ENCODE measurements at regions not wholly inside any gene's neighbourhood (a gene's known extent, or its start where the extent isn't known, plus 50 kb on each side); places are given as distances from the start of the nearest gene placed in this dataset.

DNA sequence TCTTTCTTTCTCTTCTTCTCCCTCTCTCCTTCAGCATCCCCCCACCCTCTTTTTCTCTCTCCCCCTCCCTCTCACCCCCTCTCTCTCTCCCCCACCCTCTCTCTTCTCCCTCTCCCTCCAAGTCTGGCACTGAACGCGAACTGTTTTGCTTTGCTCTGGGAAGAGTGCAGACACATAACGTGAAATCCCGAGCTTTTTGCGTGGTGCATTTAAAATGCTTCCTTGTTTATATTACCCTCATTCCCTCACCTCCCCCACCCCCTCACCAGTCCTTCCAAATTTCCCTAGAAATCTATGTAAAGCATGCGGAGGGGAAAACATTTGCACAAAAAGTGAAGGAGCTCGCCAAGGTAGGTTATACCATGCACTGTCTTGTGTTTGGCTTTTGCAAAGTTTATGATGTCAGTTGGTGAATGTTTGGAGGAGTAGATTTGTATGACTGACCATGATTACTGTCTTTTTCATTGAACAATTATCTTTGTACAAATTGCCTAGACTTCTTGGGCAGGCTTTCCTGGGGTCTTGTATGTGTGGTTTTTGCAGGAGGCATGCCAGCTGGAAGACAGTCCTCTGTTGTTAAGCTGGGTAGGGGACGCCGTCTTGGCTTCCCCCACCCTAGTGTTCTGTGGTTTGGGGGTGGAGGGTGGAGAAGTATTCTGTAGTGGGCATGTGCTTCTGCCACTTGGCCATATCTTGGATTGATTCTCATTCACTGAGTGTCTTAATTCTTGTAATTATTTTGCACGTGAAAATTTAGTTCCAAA is 123.7 kb upstream of the HSD17B12 start:
- TF ChIP-seq, protein P1, sequence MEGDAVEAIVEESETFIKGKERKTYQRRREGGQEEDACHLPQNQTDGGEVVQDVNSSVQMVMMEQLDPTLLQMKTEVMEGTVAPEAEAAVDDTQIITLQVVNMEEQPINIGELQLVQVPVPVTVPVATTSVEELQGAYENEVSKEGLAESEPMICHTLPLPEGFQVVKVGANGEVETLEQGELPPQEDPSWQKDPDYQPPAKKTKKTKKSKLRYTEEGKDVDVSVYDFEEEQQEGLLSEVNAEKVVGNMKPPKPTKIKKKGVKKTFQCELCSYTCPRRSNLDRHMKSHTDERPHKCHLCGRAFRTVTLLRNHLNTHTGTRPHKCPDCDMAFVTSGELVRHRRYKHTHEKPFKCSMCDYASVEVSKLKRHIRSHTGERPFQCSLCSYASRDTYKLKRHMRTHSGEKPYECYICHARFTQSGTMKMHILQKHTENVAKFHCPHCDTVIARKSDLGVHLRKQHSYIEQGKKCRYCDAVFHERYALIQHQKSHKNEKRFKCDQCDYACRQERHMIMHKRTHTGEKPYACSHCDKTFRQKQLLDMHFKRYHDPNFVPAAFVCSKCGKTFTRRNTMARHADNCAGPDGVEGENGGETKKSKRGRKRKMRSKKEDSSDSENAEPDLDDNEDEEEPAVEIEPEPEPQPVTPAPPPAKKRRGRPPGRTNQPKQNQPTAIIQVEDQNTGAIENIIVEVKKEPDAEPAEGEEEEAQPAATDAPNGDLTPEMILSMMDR (IDR thresholded peaks at IDR 0.05; ENCODE audit: insufficient read depth, low read depth, low read length) = no peak
- no peak for TF ChIP-seq EZH2 (IDR thresholded peaks at IDR 0.05; ENCODE audit: insufficient read depth, low read length)
